Prostate gland (tissue), 2 donors: ENCODE measurements at regions not wholly inside any gene's neighbourhood (a gene's known extent, or its start where the extent isn't known, plus 50 kb on each side); places are given as distances from the start of the nearest gene placed in this dataset.

Experiments
- POLR2A ChIP-seq: fragments of 450-650 bp; IDR thresholded peaks from one replicate; pipeline ENCODE4 v1.6.1; 2016; ENCODE audit warnings: antibody characterized with exemption, mild to moderate bottlenecking
- TF ChIP-seq, protein P1 (sequence below), 4 experiments: fragments of 200-600 bp in 2 of 4; fragments of 450-650 bp in 2 of 4; sonication (generic) in 2 of 4; IDR thresholded peaks; 1 replicate in 3 of 4; 2 replicates in 1 of 4; pipeline ENCODE4 v1.5.1; 2016 to 2019; ENCODE audit warnings: antibody characterized with exemption in 4 of 4, mild to moderate bottlenecking in 2 of 4, moderate library complexity in 2 of 4

GRCh38 chr5:158462349-158463114, 603.6 kb upstream of the CLINT1 start:
- TF ChIP-seq, protein P1, sequence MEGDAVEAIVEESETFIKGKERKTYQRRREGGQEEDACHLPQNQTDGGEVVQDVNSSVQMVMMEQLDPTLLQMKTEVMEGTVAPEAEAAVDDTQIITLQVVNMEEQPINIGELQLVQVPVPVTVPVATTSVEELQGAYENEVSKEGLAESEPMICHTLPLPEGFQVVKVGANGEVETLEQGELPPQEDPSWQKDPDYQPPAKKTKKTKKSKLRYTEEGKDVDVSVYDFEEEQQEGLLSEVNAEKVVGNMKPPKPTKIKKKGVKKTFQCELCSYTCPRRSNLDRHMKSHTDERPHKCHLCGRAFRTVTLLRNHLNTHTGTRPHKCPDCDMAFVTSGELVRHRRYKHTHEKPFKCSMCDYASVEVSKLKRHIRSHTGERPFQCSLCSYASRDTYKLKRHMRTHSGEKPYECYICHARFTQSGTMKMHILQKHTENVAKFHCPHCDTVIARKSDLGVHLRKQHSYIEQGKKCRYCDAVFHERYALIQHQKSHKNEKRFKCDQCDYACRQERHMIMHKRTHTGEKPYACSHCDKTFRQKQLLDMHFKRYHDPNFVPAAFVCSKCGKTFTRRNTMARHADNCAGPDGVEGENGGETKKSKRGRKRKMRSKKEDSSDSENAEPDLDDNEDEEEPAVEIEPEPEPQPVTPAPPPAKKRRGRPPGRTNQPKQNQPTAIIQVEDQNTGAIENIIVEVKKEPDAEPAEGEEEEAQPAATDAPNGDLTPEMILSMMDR (IDR thresholded peaks at IDR 0.05), result no peak
- no peak for TF ChIP-seq POLR2A
